Trophoblast cell (in vitro differentiated cells and primary cell): ENCODE measurements at regions not wholly inside any gene's neighbourhood (a gene's known extent, or its start where the extent isn't known, plus 50 kb on each side); places are given as distances from the start of the nearest gene placed in this dataset.

Source experiments
- DNase-seq, 2 donors: peaks; one replicate each; pipeline ENCODE4 v3.0.0-alpha.2; 2016
- H2AFZ ChIP-seq: 2 replicates; pipeline ENCODE4 v1.6.1; 2013; ENCODE audit warnings: low read length, moderate library complexity, mild to moderate bottlenecking; ENCODE audit not compliant: insufficient read depth, poor library complexity
- H2AK5ac ChIP-seq: 2 replicates; pipeline ENCODE4 v1.6.1; 2013; ENCODE audit warnings: mild to moderate bottlenecking, low read length
- H2BK120ac ChIP-seq: 2 replicates; pipeline ENCODE4 v1.6.1; 2013; ENCODE audit warnings: low read length, mild to moderate bottlenecking, moderate library complexity; ENCODE audit not compliant: insufficient read depth, poor library complexity
- H2BK12ac ChIP-seq: 2 replicates; pipeline ENCODE4 v1.6.1; 2013; ENCODE audit warnings: mild to moderate bottlenecking, low read length, moderate library complexity
- H2BK5ac ChIP-seq: 2 replicates; pipeline ENCODE4 v1.6.1; 2013; ENCODE audit warnings: low read length, low read depth, moderate library complexity, mild to moderate bottlenecking; ENCODE audit not compliant: poor library complexity
- H3K14ac ChIP-seq: 2 replicates; pipeline ENCODE4 v1.6.1; 2013; ENCODE audit warnings: mild to moderate bottlenecking, low read length
- H3K18ac ChIP-seq: 2 replicates; pipeline ENCODE4 v1.6.1; 2013; ENCODE audit warnings: mild to moderate bottlenecking, low read length
- H3K23ac ChIP-seq: 2 replicates; pipeline ENCODE4 v1.6.1; 2013; ENCODE audit warnings: low read length
- H3K27ac ChIP-seq: 2 replicates; pipeline ENCODE4 v1.5.1; 2013; ENCODE audit warnings: low read depth, mild to moderate bottlenecking, inconsistent platforms, low read length, moderate library complexity
- H3K27me3 ChIP-seq: 2 replicates; pipeline ENCODE4 v1.6.1; 2013; ENCODE audit warnings: inconsistent platforms, mild to moderate bottlenecking, low read length, moderate library complexity; ENCODE audit not compliant: insufficient read depth
- H3K36me3 ChIP-seq, 2 experiments: 1 replicate in 1 of 2; 2 replicates in 1 of 2; pipeline ENCODE4 v1.6.1; 2013; ENCODE audit warnings: low read length in 2 of 2, mild to moderate bottlenecking in 2 of 2, moderate library complexity in 1 of 2; ENCODE audit not compliant: insufficient read depth in 2 of 2, control insufficient read depth in 1 of 2
- H3K4ac ChIP-seq: 2 replicates; pipeline ENCODE4 v1.6.1; 2013; ENCODE audit warnings: low read depth, mild to moderate bottlenecking, low read length, moderate library complexity
- H3K4me1 ChIP-seq, 2 experiments: 1 replicate in 1 of 2; 2 replicates in 1 of 2; pipeline ENCODE4 v1.6.1; 2013; ENCODE audit warnings: low read length in 2 of 2, mild to moderate bottlenecking in 2 of 2, moderate library complexity in 1 of 2; ENCODE audit not compliant: insufficient read depth in 2 of 2, control insufficient read depth in 1 of 2
- H3K4me2 ChIP-seq: 2 replicates; pipeline ENCODE4 v1.6.1; 2013; ENCODE audit warnings: inconsistent platforms, mild to moderate bottlenecking, low read length, moderate library complexity
- H3K4me3 ChIP-seq: 2 replicates; pipeline ENCODE4 v1.5.1; 2013; ENCODE audit warnings: mild to moderate bottlenecking, low read depth, low read length, inconsistent platforms
- H3K79me1 ChIP-seq: one replicate; pipeline ENCODE4 v1.6.1; 2013; ENCODE audit warnings: low read length
- H3K79me2 ChIP-seq: 2 replicates; pipeline ENCODE4 v1.6.1; 2013; ENCODE audit warnings: low read length, mild to moderate bottlenecking; ENCODE audit not compliant: control insufficient read depth, insufficient read depth, poor library complexity
- H3K9ac ChIP-seq: 2 replicates; pipeline ENCODE4 v1.6.1; 2013; ENCODE audit warnings: mild to moderate bottlenecking, low read length
- H3K9me3 ChIP-seq: 2 replicates; pipeline ENCODE4 v1.6.1; 2013; ENCODE audit warnings: low read depth, mild to moderate bottlenecking, control low read depth, inconsistent platforms, low read length; ENCODE audit not compliant: insufficient read depth
- H4K12ac ChIP-seq: 2 replicates; pipeline ENCODE4 v1.6.1; 2013; ENCODE audit warnings: low read depth, mild to moderate bottlenecking, low read length, moderate library complexity
- H4K8ac ChIP-seq: 2 replicates; pipeline ENCODE4 v1.6.1; 2013; ENCODE audit warnings: low read depth, mild to moderate bottlenecking, low read length, moderate library complexity
- H4K91ac ChIP-seq: one replicate; pipeline ENCODE4 v1.6.1; 2013; ENCODE audit warnings: low read depth, mild to moderate bottlenecking, low read length, moderate library complexity
- WGBS: extraction: QIAGEN DNeasy Blood & Tissue Kit; methylation state at CpG from one replicate; pipeline ENCODE4 v1.1.7; 2013; ENCODE audit warnings: missing lambda C conversion rate; ENCODE audit not compliant: insufficient read length, insufficient coverage; ENCODE audit errors: extremely low coverage; 5-methylcytosine and 5-hydroxymethylcytosine counted together

DNA sequence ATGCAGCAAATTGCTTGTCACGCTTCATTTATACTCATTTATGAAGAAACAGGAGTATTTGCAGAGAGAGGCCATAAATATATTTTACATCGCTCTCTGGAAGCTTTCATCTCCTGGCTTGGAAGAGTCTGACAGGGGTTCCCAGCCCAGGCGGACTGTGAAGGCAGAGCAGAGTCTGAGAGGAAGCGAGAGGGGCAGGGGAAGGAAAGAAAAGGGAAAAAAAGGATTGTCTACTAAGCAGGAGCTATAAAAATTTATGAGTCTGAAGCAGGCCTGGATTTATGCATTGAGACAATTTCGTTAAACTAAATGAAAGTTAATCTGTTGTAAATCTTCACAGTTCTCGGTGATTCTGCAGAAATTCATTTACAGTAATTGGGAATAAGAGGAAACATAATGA lies 143.9 kb upstream of the GYPC start:
- no peak overlapping the region for H3K23ac ChIP-seq
- H3K18ac ChIP-seq: no peak overlapping the region
- H4K8ac ChIP-seq: no peak overlapping the region
- no peak overlapping the region for H3K4me2 ChIP-seq
- H3K27me3 ChIP-seq: no peaks in the 10 kb centered on the region
- H3K79me2 ChIP-seq: no peaks in the 10 kb centered on the region
- no peak overlapping the region for H4K91ac ChIP-seq
- H3K9ac ChIP-seq: no peak overlapping the region
- no peaks in the 10 kb centered on the region for H3K36me3 ChIP-seq
- H3K9me3 ChIP-seq: no peaks in the 10 kb centered on the region
- no peak overlapping the region for H2AK5ac ChIP-seq
- no peak overlapping the region for H2AFZ ChIP-seq
- H3K14ac ChIP-seq: no peak overlapping the region
- no peak overlapping the region for H3K4me3 ChIP-seq
- peaks cover 12 to 15% of the 10 kb centered on the region in 2 experiments for H3K4me1 ChIP-seq
- WGBS: no CpG with 5 or more reads among the region's 6 CpGs
- peaks cover 12% of the 10 kb centered on the region for H3K79me1 ChIP-seq
- no peak overlapping the region for H2BK120ac ChIP-seq
- no peak overlapping the region for H4K12ac ChIP-seq
- H3K27ac ChIP-seq: no peak overlapping the region
- H2BK12ac ChIP-seq: no peak overlapping the region
- H2BK5ac ChIP-seq: no peak overlapping the region
- no peak for DNase-seq
- no peak overlapping the region for H3K4ac ChIP-seq

GRCh38 chr2:126513033-126513432 lies 142.9 kb upstream of the GYPC start:
- Histone ChIP-seq H3K27me3 (no peaks in the 10 kb centered on the region), H3K18ac (no peak overlapping the region), H3K4me2 (no peak overlapping the region), H3K9me3 (peaks cover 1% of the 10 kb centered on the region), H3K36me3 (no peaks in the 10 kb centered on the region), H3K27ac (no peak overlapping the region), H3K4me3 (no peak overlapping the region), H2BK120ac (no peak overlapping the region), H4K12ac (no peak overlapping the region), H4K8ac (no peak overlapping the region), H3K4ac (no peak overlapping the region), H4K91ac (no peak overlapping the region), H2BK5ac (no peak overlapping the region), H3K79me1 (peaks cover 12% of the 10 kb centered on the region), H3K79me2 (no peaks in the 10 kb centered on the region), H2AFZ (no peak overlapping the region), H3K9ac (no peak overlapping the region), H2AK5ac (no peak overlapping the region), H3K4me1 (peaks cover 12 to 15% of the 10 kb centered on the region in 2 experiments), H3K23ac (no peak overlapping the region), H2BK12ac (no peak overlapping the region), H3K14ac (no peak overlapping the region)
- WGBS: no CpG with 5 or more reads among the region's 4 CpGs
- no peak for DNase-seq

DNA sequence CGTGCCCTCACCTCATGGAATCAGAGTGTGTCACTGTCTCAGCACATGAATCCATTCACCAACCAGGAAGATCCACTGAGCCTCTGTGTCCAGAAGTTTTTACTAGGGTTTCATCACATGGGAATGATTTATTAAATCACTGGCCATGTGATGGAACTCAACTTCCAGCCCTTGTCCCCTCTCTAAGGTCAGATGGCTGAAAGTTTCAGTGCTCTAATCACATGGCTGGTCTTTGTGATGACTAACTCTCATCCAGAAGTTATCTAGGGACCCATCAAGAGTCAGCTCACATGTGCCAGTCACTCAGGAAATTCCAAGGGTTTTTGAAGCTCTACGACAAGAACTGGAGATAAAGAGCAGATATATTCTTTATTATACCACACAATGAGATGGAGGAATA lies 140.5 kb upstream of the GYPC start:
- peaks cover 3% of the 10 kb centered on the region for H3K9me3 ChIP-seq
- H3K9ac ChIP-seq: no peak overlapping the region
- H2BK12ac ChIP-seq: no peak overlapping the region
- H4K12ac ChIP-seq: no peak overlapping the region
- H3K4ac ChIP-seq: no peak overlapping the region
- H3K27ac ChIP-seq: no peak overlapping the region
- peaks cover 12 to 13% of the 10 kb centered on the region in 2 experiments for H3K4me1 ChIP-seq
- no peaks in the 10 kb centered on the region for H3K27me3 ChIP-seq
- no peak overlapping the region for H3K4me3 ChIP-seq
- no peak overlapping the region for H4K91ac ChIP-seq
- no peak overlapping the region for H3K18ac ChIP-seq
- H2AFZ ChIP-seq: no peak overlapping the region
- no peak overlapping the region for H3K14ac ChIP-seq
- H3K4me2 ChIP-seq: no peak overlapping the region
- H2BK5ac ChIP-seq: no peak overlapping the region
- H3K36me3 ChIP-seq: no peaks in the 10 kb centered on the region
- no peak for DNase-seq
- H2AK5ac ChIP-seq: no peak overlapping the region
- no CpG with 5 or more reads among the region's 2 CpGs for WGBS
- H3K79me2 ChIP-seq: no peaks in the 10 kb centered on the region
- H3K79me1 ChIP-seq: peaks cover 10% of the 10 kb centered on the region
- no peak overlapping the region for H4K8ac ChIP-seq
- no peak overlapping the region for H3K23ac ChIP-seq
- no peak overlapping the region for H2BK120ac ChIP-seq

GRCh38 chr2:126518196-126518595 lies 137.8 kb upstream of the GYPC start:
- H3K4ac ChIP-seq: no peak overlapping the region
- no peaks in the 10 kb centered on the region for H3K27me3 ChIP-seq
- WGBS: no CpG with 5 or more reads among the region's 2 CpGs
- no peak overlapping the region for H3K14ac ChIP-seq
- no peak overlapping the region for H4K8ac ChIP-seq
- H3K9ac ChIP-seq: no peak overlapping the region
- H3K23ac ChIP-seq: peak overlapping the region; percentile 47
- no peak overlapping the region for H4K91ac ChIP-seq
- no peaks in the 10 kb centered on the region for H3K36me3 ChIP-seq
- no peak overlapping the region for H3K27ac ChIP-seq
- DNase-seq: no peak
- peaks cover 1 to 2% of the 10 kb centered on the region in 2 experiments for H3K4me1 ChIP-seq
- no peak overlapping the region for H2BK120ac ChIP-seq
- no peak overlapping the region for H2AFZ ChIP-seq
- H2BK5ac ChIP-seq: no peak overlapping the region
- no peak overlapping the region for H2AK5ac ChIP-seq
- no peak overlapping the region for H3K4me2 ChIP-seq
- no peak overlapping the region for H3K18ac ChIP-seq
- H3K79me1 ChIP-seq: no peaks in the 10 kb centered on the region
- no peaks in the 10 kb centered on the region for H3K79me2 ChIP-seq
- no peak overlapping the region for H3K4me3 ChIP-seq
- H2BK12ac ChIP-seq: no peak overlapping the region
- H3K9me3 ChIP-seq: peaks cover 3% of the 10 kb centered on the region
- H4K12ac ChIP-seq: no peak overlapping the region
